ENCODE measurements at regions not wholly inside any gene's neighbourhood (a gene's known extent, or its start where the extent isn't known, plus 50 kb on each side); places are given as distances from the start of the nearest gene placed in this dataset.

GRCh38 chr5:122605236-122605635 lies 169.6 kb upstream of the SNX2 start:
- Histone ChIP-seq H2AFZ (ENCODE audit: low read depth, low read length) (no peak overlapping the region), H4K20me1 (replicated peaks; ENCODE audit: control insufficient read depth, extremely low read depth, insufficient read depth, low read length) (no peaks in the 10 kb centered on the region), H3K36me3 (ENCODE audit: control insufficient read depth in 2 of 2, extremely low read depth in 1 of 2, insufficient read depth in 2 of 2, low read length in 2 of 2) (no peaks in the 10 kb centered on the region), H3K9me1 (replicated peaks; ENCODE audit: control insufficient read depth, extremely low read depth, insufficient read depth, low read length) (no peaks in the 10 kb centered on the region), H3K4me2 (ENCODE audit: insufficient read depth, low read length) (no peak overlapping the region), H3K27me3 (ENCODE audit: control insufficient read depth in 2 of 2, insufficient read depth in 2 of 2, low read length in 2 of 2) (no peaks in the 10 kb centered on the region), H3K4me1 (ENCODE audit: control insufficient read depth, extremely low read depth, insufficient read depth, low read length) (no peaks in the 10 kb centered on the region), H3K4me3 (replicated peaks in 1 of 3; ENCODE audit: insufficient read depth in 1 of 3, low read depth in 1 of 3, low read length in 3 of 3) (no peak overlapping the region), H3K9me3 (replicated peaks; ENCODE audit: control insufficient read depth, insufficient read depth, low read length) (no peaks in the 10 kb centered on the region), H3K27ac (ENCODE audit: insufficient read depth, low read depth, low read length) (no peak overlapping the region), H3K9ac (replicated peaks; ENCODE audit: extremely low read depth, insufficient read depth, low read length) (no peak overlapping the region), H3K79me2 (ENCODE audit: control insufficient read depth, insufficient read depth, low read length) (no peaks in the 10 kb centered on the region)
- TF ChIP-seq MYC (IDR thresholded peaks at IDR 0.05; ENCODE audit: low read depth, low read length), result no peak
- no peak for TF ChIP-seq CTCF (IDR thresholded peaks at IDR 0.05; ENCODE audit: extremely low read depth in 1 of 2, insufficient read depth in 1 of 2, low read depth in 1 of 2, low read length in 2 of 2)
- TF ChIP-seq JUN (IDR thresholded peaks at IDR 0.05; ENCODE audit: borderline replicate concordance, insufficient read depth, insufficient read length, low read depth), result no peak
- TF ChIP-seq POLR2A (IDR thresholded peaks at IDR 0.05; ENCODE audit: low read depth, low read length), result no peak
- TF ChIP-seq FOS (IDR thresholded peaks at IDR 0.05; ENCODE audit: borderline replicate concordance, insufficient read depth, low read length), result no peak
- no peak for TF ChIP-seq GATA2 (IDR thresholded peaks at IDR 0.05; ENCODE audit: insufficient read depth, insufficient read length, low read depth, low read length)
- ChIA-PET POLR2A (no interaction called here), CTCF (no interaction called here)
- no peak for DNase-seq (ENCODE audit: low read depth, low spot score)
- FAIRE-seq, result no peak
- intact Hi-C loops (cut with micrococcal nuclease) (no loop called here), dilution Hi-C loops (cut with MboI; ENCODE audit: extremely low pct_ligation_motif_present, low sequenced_read_pairs) (no loop called here)
- no TSS peak for BruUV-seq (replicated peaks)

GRCh38 chr5:122607818-122608217 lies 167.1 kb upstream of the SNX2 start:
- dilution Hi-C loops (cut with MboI; ENCODE audit: extremely low pct_ligation_motif_present, low sequenced_read_pairs), result no loop called here
- Histone ChIP-seq H3K79me2 (ENCODE audit: control insufficient read depth, insufficient read depth, low read length) (no peaks in the 10 kb centered on the region), H3K27me3 (ENCODE audit: control insufficient read depth in 2 of 2, insufficient read depth in 2 of 2, low read length in 2 of 2) (no peaks in the 10 kb centered on the region), H3K9me1 (replicated peaks; ENCODE audit: control insufficient read depth, extremely low read depth, insufficient read depth, low read length) (no peaks in the 10 kb centered on the region), H3K9me3 (replicated peaks; ENCODE audit: control insufficient read depth, insufficient read depth, low read length) (no peaks in the 10 kb centered on the region), H2AFZ (ENCODE audit: low read depth, low read length) (no peak overlapping the region), H3K4me1 (ENCODE audit: control insufficient read depth, extremely low read depth, insufficient read depth, low read length) (no peaks in the 10 kb centered on the region), H3K4me3 (replicated peaks in 1 of 3; ENCODE audit: insufficient read depth in 1 of 3, low read depth in 1 of 3, low read length in 3 of 3) (no peak overlapping the region), H4K20me1 (replicated peaks; ENCODE audit: control insufficient read depth, extremely low read depth, insufficient read depth, low read length) (no peaks in the 10 kb centered on the region), H3K27ac (ENCODE audit: insufficient read depth, low read depth, low read length) (no peak overlapping the region), H3K36me3 (ENCODE audit: control insufficient read depth in 2 of 2, extremely low read depth in 1 of 2, insufficient read depth in 2 of 2, low read length in 2 of 2) (no peaks in the 10 kb centered on the region), H3K9ac (replicated peaks; ENCODE audit: extremely low read depth, insufficient read depth, low read length) (no peak overlapping the region), H3K4me2 (ENCODE audit: insufficient read depth, low read length) (no peak overlapping the region)
- DNase-seq (ENCODE audit: low read depth, low spot score), result no peak
- peak; percentile 12 for FAIRE-seq
- CTCF ChIA-PET, result no interaction called here
- no peak for TF ChIP-seq POLR2AphosphoS5 (IDR thresholded peaks at IDR 0.05; ENCODE audit: insufficient read depth, low read depth, low read length)
- TF ChIP-seq EZH2 (IDR thresholded peaks at IDR 0.05; ENCODE audit: borderline replicate concordance, low read depth, low read length, severe bottlenecking), result no peak
- no peak for TF ChIP-seq FOS (IDR thresholded peaks at IDR 0.05; ENCODE audit: borderline replicate concordance, insufficient read depth, low read length)
- TF ChIP-seq MYC (IDR thresholded peaks at IDR 0.05; ENCODE audit: low read depth, low read length), result no peak
- no peak for TF ChIP-seq JUN (IDR thresholded peaks at IDR 0.05; ENCODE audit: borderline replicate concordance, insufficient read depth, insufficient read length, low read depth)
- intact Hi-C loops (cut with micrococcal nuclease), result no loop called here
- BruUV-seq (replicated peaks), result no TSS peak
- POLR2A ChIA-PET, result no interaction called here
